Endodermal cell (in vitro differentiated cells): ENCODE measurements at regions not wholly inside any gene's neighbourhood (a gene's known extent, or its start where the extent isn't known, plus 50 kb on each side); places are given as distances from the start of the nearest gene placed in this dataset.

ENCODE experiments used
- DNase-seq: peaks from one replicate; pipeline ENCODE4 v3.0.0-alpha.2; 2017
- H3K27ac ChIP-seq: 2 replicates; pipeline ENCODE4 v1.5.1; 2013; ENCODE audit warnings: mild to moderate bottlenecking, low read depth, low read length, moderate library complexity
- H3K27me3 ChIP-seq: 2 replicates; pipeline ENCODE4 v1.6.1; 2013; ENCODE audit warnings: mild to moderate bottlenecking, low read length, moderate library complexity; ENCODE audit not compliant: insufficient read depth, control insufficient read depth, poor library complexity, severe bottlenecking
- H3K36me3 ChIP-seq: 2 replicates; pipeline ENCODE4 v1.7.0; 2013; ENCODE audit warnings: mild to moderate bottlenecking, low read length, moderate library complexity; ENCODE audit not compliant: control insufficient read depth, insufficient read depth
- H3K4me1 ChIP-seq: one replicate; pipeline ENCODE4 v1.7.0; 2013; ENCODE audit warnings: low read length; ENCODE audit not compliant: control insufficient read depth, insufficient read depth
- H3K4me3 ChIP-seq: 2 replicates; pipeline ENCODE4 v1.5.1; 2013; ENCODE audit warnings: mild to moderate bottlenecking, low read length, moderate library complexity
- H3K9ac ChIP-seq: 2 replicates; pipeline ENCODE4 v1.6.1; 2013; ENCODE audit warnings: mild to moderate bottlenecking, low read length, moderate library complexity; ENCODE audit not compliant: poor library complexity, severe bottlenecking; ENCODE audit errors: extremely low read depth
- H3K9me3 ChIP-seq: 2 replicates; pipeline ENCODE4 v1.6.1; 2013; ENCODE audit warnings: mild to moderate bottlenecking, low read length, moderate library complexity; ENCODE audit not compliant: control insufficient read depth
- H3K27ac Mint-ChIP-seq: 2 replicates; pipeline ENCODE4 v1.8.0; 2020; ENCODE audit warnings: mixed read lengths
- H3K27me3 Mint-ChIP-seq: 2 replicates; pipeline ENCODE4 v1.8.0; 2021; ENCODE audit warnings: mild to moderate bottlenecking, mixed read lengths; ENCODE audit not compliant: insufficient read depth
- H3K36me3 Mint-ChIP-seq: 2 replicates; pipeline ENCODE4 v1.8.0; 2020; ENCODE audit warnings: low read depth, mixed read lengths
- H3K4me1 Mint-ChIP-seq: 2 replicates; pipeline ENCODE4 v1.8.0; 2020; ENCODE audit warnings: mixed read lengths
- H3K4me3 Mint-ChIP-seq: 2 replicates; pipeline ENCODE4 v1.8.0; 2020; ENCODE audit warnings: mild to moderate bottlenecking, moderate library complexity, mixed read lengths
- H3K9me3 Mint-ChIP-seq: 2 replicates; pipeline ENCODE4 v1.8.0; 2020; ENCODE audit warnings: mild to moderate bottlenecking, mixed read lengths
- WGBS, 2 experiments: methylation state at CpG; one replicate each; pipeline versions ENCODE4 v1.1.5 to v1.1.7; 2013; ENCODE audit warnings: missing lambda C conversion rate in 2 of 2, mixed read lengths in 1 of 2; ENCODE audit not compliant: insufficient coverage in 1 of 2, insufficient read length in 1 of 2; 5-methylcytosine and 5-hydroxymethylcytosine counted together
- TF ChIP-seq, protein P1 (sequence below): fragments of 200-600 bp; sonication (generic); conservative IDR thresholded peaks from 2 replicates; pipeline ENCODE4 v1.5.0; 2021; ENCODE audit warnings: antibody characterized with exemption, mild to moderate bottlenecking

DNA sequence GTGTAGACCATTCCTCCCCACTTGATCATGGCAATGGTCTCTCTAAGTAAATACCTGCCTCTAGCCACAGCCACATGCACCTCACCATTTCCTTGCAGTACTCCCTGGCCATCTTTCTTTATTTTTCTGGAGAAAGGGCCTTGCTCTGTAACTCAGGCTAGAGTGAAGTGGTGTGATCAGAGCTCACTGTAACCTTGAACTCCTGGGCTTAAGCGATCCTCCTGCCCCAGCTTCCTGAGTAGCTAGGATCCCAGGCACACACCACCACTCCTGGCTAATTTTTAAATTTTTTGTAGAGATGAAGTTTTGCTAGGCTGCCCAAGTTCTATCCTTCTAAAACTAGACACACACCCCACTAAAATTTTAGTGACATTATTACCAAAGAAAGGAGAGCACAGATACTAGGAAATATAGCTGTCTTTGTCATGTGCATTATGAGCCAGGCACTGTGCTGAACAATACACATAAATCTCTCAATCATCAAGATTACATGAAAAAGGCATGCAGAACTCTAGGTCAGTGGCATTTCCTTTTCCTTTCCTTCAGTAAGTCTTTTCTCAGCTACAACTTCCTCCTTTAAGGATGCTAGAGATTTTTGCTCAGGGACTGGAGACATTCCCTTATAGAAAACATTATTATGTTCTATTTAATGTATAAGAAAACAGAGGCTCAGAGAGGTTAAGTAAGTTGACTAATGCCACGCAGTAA is 95.0 kb upstream of the SERBP1 start:
- no peak overlapping the region for H3K27ac ChIP-seq
- Mint-ChIP-seq H3K4me1 (peaks cover 3% of the 10 kb centered on the region), H3K4me3 (no peak overlapping the region), H3K27me3 (peaks cover 39% of the 10 kb centered on the region), H3K36me3 (no peaks in the 10 kb centered on the region), H3K27ac (no peak overlapping the region), H3K9me3 (no peaks in the 10 kb centered on the region)
- no peak overlapping the region for H3K4me3 ChIP-seq
- TF ChIP-seq, protein P1, sequence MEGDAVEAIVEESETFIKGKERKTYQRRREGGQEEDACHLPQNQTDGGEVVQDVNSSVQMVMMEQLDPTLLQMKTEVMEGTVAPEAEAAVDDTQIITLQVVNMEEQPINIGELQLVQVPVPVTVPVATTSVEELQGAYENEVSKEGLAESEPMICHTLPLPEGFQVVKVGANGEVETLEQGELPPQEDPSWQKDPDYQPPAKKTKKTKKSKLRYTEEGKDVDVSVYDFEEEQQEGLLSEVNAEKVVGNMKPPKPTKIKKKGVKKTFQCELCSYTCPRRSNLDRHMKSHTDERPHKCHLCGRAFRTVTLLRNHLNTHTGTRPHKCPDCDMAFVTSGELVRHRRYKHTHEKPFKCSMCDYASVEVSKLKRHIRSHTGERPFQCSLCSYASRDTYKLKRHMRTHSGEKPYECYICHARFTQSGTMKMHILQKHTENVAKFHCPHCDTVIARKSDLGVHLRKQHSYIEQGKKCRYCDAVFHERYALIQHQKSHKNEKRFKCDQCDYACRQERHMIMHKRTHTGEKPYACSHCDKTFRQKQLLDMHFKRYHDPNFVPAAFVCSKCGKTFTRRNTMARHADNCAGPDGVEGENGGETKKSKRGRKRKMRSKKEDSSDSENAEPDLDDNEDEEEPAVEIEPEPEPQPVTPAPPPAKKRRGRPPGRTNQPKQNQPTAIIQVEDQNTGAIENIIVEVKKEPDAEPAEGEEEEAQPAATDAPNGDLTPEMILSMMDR: no peak
- H3K9me3 ChIP-seq: no peaks in the 10 kb centered on the region
- no peaks in the 10 kb centered on the region for H3K36me3 ChIP-seq
- H3K27me3 ChIP-seq: no peaks in the 10 kb centered on the region
- 91 to 100% methylated on average over 1 to 2 of the region's 2 CpGs for WGBS, 2 experiments
- H3K4me1 ChIP-seq: no peaks in the 10 kb centered on the region
- DNase-seq: no peak
- H3K9ac ChIP-seq: no peak overlapping the region

GRCh38 chr1:67528141-67528540 is 97.9 kb upstream of the SERBP1 start:
- peaks cover 3% of the 10 kb centered on the region for H3K4me1 Mint-ChIP-seq
- no peak overlapping the region for H3K27ac Mint-ChIP-seq
- no peak for DNase-seq
- H3K27me3 ChIP-seq: no peaks in the 10 kb centered on the region
- peaks cover 16% of the 10 kb centered on the region for H3K27me3 Mint-ChIP-seq
- no peaks in the 10 kb centered on the region for H3K4me1 ChIP-seq
- TF ChIP-seq, protein P1: no peak
- H3K9me3 ChIP-seq: no peaks in the 10 kb centered on the region
- H3K4me3 ChIP-seq: no peak overlapping the region
- H3K9me3 Mint-ChIP-seq: no peaks in the 10 kb centered on the region
- no peaks in the 10 kb centered on the region for H3K36me3 Mint-ChIP-seq
- H3K9ac ChIP-seq: no peak overlapping the region
- H3K4me3 Mint-ChIP-seq: no peak overlapping the region
- H3K36me3 ChIP-seq: no peaks in the 10 kb centered on the region
- WGBS, 2 experiments: 94 to 100% methylated on average over 1 to 4 of the region's 4 CpGs
- H3K27ac ChIP-seq: no peak overlapping the region

- Mint-ChIP-seq H3K4me1 (no peaks in the 10 kb centered on the region), H3K9me3 (no peaks in the 10 kb centered on the region), H3K4me3 (no peak overlapping the region), H3K27me3 (peaks cover 16% of the 10 kb centered on the region), H3K36me3 (no peaks in the 10 kb centered on the region), H3K27ac (no peak overlapping the region)
- DNase-seq: no peak
- no peaks in the 10 kb centered on the region for H3K27me3 ChIP-seq
- no peaks in the 10 kb centered on the region for H3K4me1 ChIP-seq
- no peak overlapping the region for H3K9ac ChIP-seq
- H3K4me3 ChIP-seq: no peak overlapping the region
- no peaks in the 10 kb centered on the region for H3K36me3 ChIP-seq
- TF ChIP-seq, protein P1: no peak
- H3K27ac ChIP-seq: no peak overlapping the region
- H3K9me3 ChIP-seq: no peaks in the 10 kb centered on the region
These were observed 99.9 kb upstream of the SERBP1 start for GRCh38 chr1:67530071-67530470.
